Activated naive CD8-positive, alpha-beta T cell (primary cell): ENCODE measurements at regions not wholly inside any gene's neighbourhood (a gene's known extent, or its start where the extent isn't known, plus 50 kb on each side); places are given as distances from the start of the nearest gene placed in this dataset.
"Not testable (repeated sequence)": the region's sequence is repeated elsewhere in the genome, so short reads cannot be mapped to it uniquely, and the experiment has no call there.

Source experiments
- H3K27ac Mint-ChIP-seq: one replicate; pipeline ENCODE4 v1.8.0; 2021; ENCODE audit warnings: mixed read lengths
- H3K27me3 Mint-ChIP-seq: one replicate; pipeline ENCODE4 v1.8.0; 2021; ENCODE audit warnings: mixed read lengths
- H3K36me3 Mint-ChIP-seq: one replicate; pipeline ENCODE4 v1.8.0; 2021; ENCODE audit warnings: mixed read lengths
- H3K4me1 Mint-ChIP-seq: one replicate; pipeline ENCODE4 v1.8.0; 2021; ENCODE audit warnings: low read depth, mixed read lengths
- H3K4me3 Mint-ChIP-seq: one replicate; pipeline ENCODE4 v1.8.0; 2021; ENCODE audit warnings: mild to moderate bottlenecking, mixed read lengths
- H3K9me3 Mint-ChIP-seq: one replicate; pipeline ENCODE4 v1.8.0; 2021; ENCODE audit warnings: low read depth, mixed read lengths

DNA sequence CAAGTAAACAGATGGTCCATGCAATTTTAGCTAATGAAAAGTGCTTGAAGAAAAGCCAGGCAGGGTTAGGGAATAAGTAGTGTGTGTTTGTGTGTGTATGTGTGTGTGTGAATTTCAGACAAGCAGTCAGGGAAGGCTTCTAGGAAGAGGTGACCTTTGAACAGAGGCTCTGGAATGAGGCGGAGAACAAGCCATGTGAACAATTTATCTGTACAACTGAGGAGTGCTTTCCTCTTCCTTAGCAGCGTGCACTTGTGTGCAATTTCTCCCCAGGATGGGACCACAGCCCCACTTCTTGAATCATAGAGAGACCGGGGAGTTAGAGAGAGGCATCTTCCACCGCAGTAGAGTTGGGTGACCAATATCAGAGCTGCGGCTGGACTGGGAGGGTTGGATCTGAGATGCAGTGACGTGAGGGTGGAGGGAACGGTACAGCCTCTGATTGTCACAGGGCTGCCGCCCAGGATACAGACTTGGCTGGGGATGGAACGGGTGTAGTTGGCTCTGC, 69.2 kb upstream of the FAM171A1 start:
- H3K36me3 Mint-ChIP-seq, result no peaks in the 10 kb centered on the region
- H3K27ac Mint-ChIP-seq, result no peak overlapping the region
- no peaks in the 10 kb centered on the region for H3K9me3 Mint-ChIP-seq
- H3K27me3 Mint-ChIP-seq, result peaks cover 11% of the 10 kb centered on the region
- peaks cover 4% of the 10 kb centered on the region for H3K4me1 Mint-ChIP-seq
- H3K4me3 Mint-ChIP-seq, result no peak overlapping the region

DNA sequence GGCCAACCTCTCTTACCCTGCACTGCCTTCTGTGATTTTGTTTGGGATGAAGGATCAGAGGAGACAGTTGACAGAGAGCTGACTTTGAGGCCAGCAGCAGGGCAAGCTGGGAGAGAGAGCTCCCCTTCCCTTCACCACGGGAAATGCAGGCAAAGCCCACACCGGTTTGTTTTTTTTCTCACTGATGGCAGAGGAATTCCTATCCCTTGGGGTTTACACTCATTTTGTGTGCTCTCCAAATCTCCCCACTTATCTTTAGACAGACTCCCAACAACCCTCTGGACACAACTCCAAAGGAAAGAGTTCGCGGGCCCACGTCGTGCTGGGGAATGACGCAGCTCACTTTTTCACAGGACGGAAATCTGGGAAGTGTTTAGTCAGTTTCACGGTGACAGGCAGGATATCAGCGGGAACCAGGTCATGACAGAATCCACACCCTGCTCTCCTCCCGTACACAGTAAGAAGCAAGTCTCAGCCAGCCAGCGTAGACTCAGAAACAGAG, 68.3 kb upstream of the FAM171A1 start:
- H3K36me3 Mint-ChIP-seq, result no peaks in the 10 kb centered on the region
- H3K27me3 Mint-ChIP-seq, result peaks cover 14% of the 10 kb centered on the region
- no peak overlapping the region for H3K4me3 Mint-ChIP-seq
- H3K9me3 Mint-ChIP-seq, result no peaks in the 10 kb centered on the region
- no peak overlapping the region for H3K27ac Mint-ChIP-seq
- peaks cover 8% of the 10 kb centered on the region for H3K4me1 Mint-ChIP-seq

- H3K4me1 Mint-ChIP-seq, result peaks cover 12% of the 10 kb centered on the region
- H3K36me3 Mint-ChIP-seq, result no peaks in the 10 kb centered on the region
- peaks cover 19% of the 10 kb centered on the region for H3K27me3 Mint-ChIP-seq
- no peak overlapping the region for H3K27ac Mint-ChIP-seq
- H3K9me3 Mint-ChIP-seq, result no peaks in the 10 kb centered on the region
- no peak overlapping the region for H3K4me3 Mint-ChIP-seq
Observed at GRCh38 chr10:15436696-15437095, 65.6 kb upstream of the FAM171A1 start.

GRCh38 chr10:15433850-15434537, 62.9 kb upstream of the FAM171A1 start:
- Mint-ChIP-seq H3K27ac (no peak overlapping the region), H3K36me3 (no peaks in the 10 kb centered on the region), H3K27me3 (peaks cover 10% of the 10 kb centered on the region)

GRCh38 chr10:15432266-15432665, 61.2 kb upstream of the FAM171A1 start:
- Mint-ChIP-seq H3K4me1 (peaks cover 8% of the 10 kb centered on the region), H3K27ac (no peak overlapping the region), H3K27me3 (peaks cover 9% of the 10 kb centered on the region), H3K9me3 (no peaks in the 10 kb centered on the region), H3K4me3 (no peak overlapping the region), H3K36me3 (no peaks in the 10 kb centered on the region)

More at GRCh38 chr10:15433850-15434537, 62.9 kb upstream of the FAM171A1 start:
- H3K9me3 Mint-ChIP-seq, result no peaks in the 10 kb centered on the region
- peak overlapping the region; percentile 82 for H3K4me3 Mint-ChIP-seq
- peaks cover 8% of the 10 kb centered on the region for H3K4me1 Mint-ChIP-seq

DNA sequence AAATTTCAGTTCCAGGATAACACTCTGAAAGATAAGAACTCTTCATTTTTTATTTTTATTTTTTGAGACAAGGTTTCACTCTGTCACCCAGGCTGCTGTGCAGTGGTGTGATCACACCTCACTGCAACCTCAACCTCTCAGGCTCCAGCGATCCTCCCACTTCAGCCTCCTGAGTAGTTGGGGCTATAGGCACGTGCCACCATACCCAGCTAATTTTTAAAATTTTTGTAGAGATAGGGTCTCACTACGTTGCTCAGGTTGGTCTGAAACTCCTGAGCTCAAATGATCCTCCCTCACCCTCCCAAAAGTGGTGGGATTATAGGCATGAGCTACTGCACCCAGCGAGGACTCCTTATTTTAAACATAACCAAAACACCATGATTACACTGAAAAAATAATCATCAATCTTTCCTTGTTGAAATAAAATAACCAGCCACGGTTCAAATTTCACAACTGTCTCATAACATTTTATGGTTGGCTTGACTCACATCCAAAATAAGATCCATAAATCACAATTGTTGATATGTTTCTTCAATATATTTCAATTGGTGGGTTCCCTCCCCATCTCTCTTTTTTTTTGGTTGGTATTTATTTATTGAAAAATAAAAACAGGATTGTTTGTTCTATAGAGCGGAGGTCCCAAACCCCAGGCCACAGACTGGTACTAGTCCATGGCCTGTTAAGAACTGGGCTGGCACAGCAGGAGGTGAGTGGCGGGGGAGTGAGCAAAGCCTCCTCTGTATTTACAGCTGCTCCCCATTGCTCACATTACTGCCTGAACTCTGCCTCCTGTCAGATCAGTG, 60.1 kb upstream of the FAM171A1 start:
- Mint-ChIP-seq H3K27me3 (peaks cover 9% of the 10 kb centered on the region), H3K27ac (no peak overlapping the region), H3K4me1 (peaks cover 8% of the 10 kb centered on the region), H3K9me3 (no peaks in the 10 kb centered on the region), H3K36me3 (no peaks in the 10 kb centered on the region), H3K4me3 (no peak overlapping the region)

GRCh38 chr10:15428681-15429080, 57.6 kb upstream of the FAM171A1 start:
- Mint-ChIP-seq H3K4me3 (no peak overlapping the region), H3K27ac (no peak overlapping the region), H3K27me3 (peaks cover 3% of the 10 kb centered on the region), H3K9me3 (no peaks in the 10 kb centered on the region), H3K4me1 (no peaks in the 10 kb centered on the region), H3K36me3 (no peaks in the 10 kb centered on the region)

GRCh38 chr10:15427843-15428414, 56.8 kb upstream of the FAM171A1 start:
- Mint-ChIP-seq H3K9me3 (no peaks in the 10 kb centered on the region), H3K27ac (no peak overlapping the region), H3K4me1 (no peaks in the 10 kb centered on the region), H3K4me3 (no peak overlapping the region), H3K27me3 (peaks cover 3% of the 10 kb centered on the region), H3K36me3 (no peaks in the 10 kb centered on the region)

GRCh38 chr10:15426558-15426957, 55.5 kb upstream of the FAM171A1 start:
- Mint-ChIP-seq H3K27ac (no peak overlapping the region), H3K4me1 (no peaks in the 10 kb centered on the region), H3K4me3 (no peak overlapping the region), H3K27me3 (peaks cover 3% of the 10 kb centered on the region), H3K36me3 (peaks cover 3% of the 10 kb centered on the region), H3K9me3 (no peaks in the 10 kb centered on the region)

GRCh38 chr10:15426115-15426514, 55.0 kb upstream of the FAM171A1 start:
- H3K27ac Mint-ChIP-seq, result no peak overlapping the region
- peaks cover 4% of the 10 kb centered on the region for H3K27me3 Mint-ChIP-seq
- H3K4me3 Mint-ChIP-seq, result no peak overlapping the region
- H3K36me3 Mint-ChIP-seq, result peaks cover 3% of the 10 kb centered on the region
- H3K9me3 Mint-ChIP-seq, result no peaks in the 10 kb centered on the region
- no peaks in the 10 kb centered on the region for H3K4me1 Mint-ChIP-seq

GRCh38 chr10:15421875-15422274, 50.8 kb upstream of the FAM171A1 start:
- not testable (repeated sequence) for H3K36me3 Mint-ChIP-seq, H3K27ac Mint-ChIP-seq, H3K9me3 Mint-ChIP-seq, H3K27me3 Mint-ChIP-seq, H3K4me3 Mint-ChIP-seq, H3K4me1 Mint-ChIP-seq
